Activated CD8-positive, alpha-beta memory T cell treated with anti-CD3 and anti-CD28 coated beads, Interleukin-2, amount 50 U/mL, for 48 hours (primary cell): ENCODE measurements at regions not wholly inside any gene's neighbourhood (a gene's known extent, or its start where the extent isn't known, plus 50 kb on each side); places are given as distances from the start of the nearest gene placed in this dataset.

Source experiments
- DNase-seq: peaks from one replicate; pipeline ENCODE4 v3.0.0-alpha.2; 2020

- DNase-seq: no peak
Observed at GRCh38 chr10:89093728-89094127, 103.1 kb downstream of the FAS start.

GRCh38 chr10:89092981-89093380 is 102.4 kb downstream of the FAS start:
- DNase-seq: no peak

GRCh38 chr10:89092439-89092838 is 101.8 kb downstream of the FAS start:
- DNase-seq: no peak

GRCh38 chr10:89091496-89091895 is 100.9 kb downstream of the FAS start:
- no peak for DNase-seq

GRCh38 chr10:89090756-89091445 is 100.3 kb downstream of the FAS start:
- DNase-seq: no peak

- peak; percentile 54 for DNase-seq
Observed at GRCh38 chr10:89086801-89087521, 96.4 kb downstream of the FAS start.

- DNase-seq: no peak
Observed at GRCh38 chr10:89085153-89085552, 94.6 kb downstream of the FAS start.

GRCh38 chr10:89082086-89082485 is 91.5 kb downstream of the FAS start:
- no peak for DNase-seq

GRCh38 chr10:89080660-89081059 is 90.1 kb downstream of the FAS start:
- DNase-seq: no peak

GRCh38 chr10:89079961-89080360 is 89.4 kb downstream of the FAS start:
- DNase-seq: no peak

GRCh38 chr10:89078724-89079672 is 88.4 kb downstream of the FAS start:
- DNase-seq: no peak

GRCh38 chr10:89076120-89076519 is 85.5 kb downstream of the FAS start:
- no peak for DNase-seq

- no peak for DNase-seq
Observed at GRCh38 chr10:89075631-89076030, 85.0 kb downstream of the FAS start.

- no peak for DNase-seq
Observed at GRCh38 chr10:89074120-89074519, 83.5 kb downstream of the FAS start.

- DNase-seq: no peak
Observed at GRCh38 chr10:89073719-89074118, 83.1 kb downstream of the FAS start.

- no peak for DNase-seq
Observed at GRCh38 chr10:89069589-89069988, 79.0 kb downstream of the FAS start.
